ENCODE measurements at regions not wholly inside any gene's neighbourhood (a gene's known extent, or its start where the extent isn't known, plus 50 kb on each side); places are given as distances from the start of the nearest gene placed in this dataset.

DNA sequence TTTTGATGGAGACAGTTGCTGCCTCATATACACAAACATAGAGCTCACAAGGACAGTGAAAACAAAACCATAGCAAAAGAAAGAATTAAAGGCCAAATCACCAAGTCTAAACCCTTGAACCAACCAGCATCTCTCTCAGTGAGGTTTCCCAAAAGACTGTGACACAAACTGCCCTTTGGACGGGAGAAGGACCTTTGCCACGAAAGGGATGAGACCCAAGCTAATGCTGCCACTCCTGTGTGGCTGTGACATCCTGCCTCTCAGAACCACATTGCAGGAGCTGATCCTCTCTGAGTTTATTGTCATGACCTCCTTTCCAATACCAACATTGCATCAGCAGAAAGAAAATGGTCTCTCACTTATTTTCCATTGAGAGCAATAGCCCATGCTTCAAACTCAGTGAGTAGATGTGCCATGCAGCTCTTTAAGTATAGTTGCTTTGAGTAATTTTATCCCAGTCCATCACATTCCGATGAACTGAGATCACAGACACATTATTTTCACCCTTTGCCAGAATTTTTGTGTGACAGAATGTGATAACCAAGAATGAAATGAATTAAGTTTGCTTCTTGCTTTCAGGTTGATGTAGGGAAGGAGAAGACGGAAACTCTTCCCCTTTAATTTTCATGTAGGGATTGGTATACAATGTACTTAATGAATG, 133.5 kb upstream of the IRS2 start:
- intact Hi-C loops (cut with DNase I; ENCODE audit: low total_unique reads) = no loop called here
- TF ChIP-seq, protein P1, sequence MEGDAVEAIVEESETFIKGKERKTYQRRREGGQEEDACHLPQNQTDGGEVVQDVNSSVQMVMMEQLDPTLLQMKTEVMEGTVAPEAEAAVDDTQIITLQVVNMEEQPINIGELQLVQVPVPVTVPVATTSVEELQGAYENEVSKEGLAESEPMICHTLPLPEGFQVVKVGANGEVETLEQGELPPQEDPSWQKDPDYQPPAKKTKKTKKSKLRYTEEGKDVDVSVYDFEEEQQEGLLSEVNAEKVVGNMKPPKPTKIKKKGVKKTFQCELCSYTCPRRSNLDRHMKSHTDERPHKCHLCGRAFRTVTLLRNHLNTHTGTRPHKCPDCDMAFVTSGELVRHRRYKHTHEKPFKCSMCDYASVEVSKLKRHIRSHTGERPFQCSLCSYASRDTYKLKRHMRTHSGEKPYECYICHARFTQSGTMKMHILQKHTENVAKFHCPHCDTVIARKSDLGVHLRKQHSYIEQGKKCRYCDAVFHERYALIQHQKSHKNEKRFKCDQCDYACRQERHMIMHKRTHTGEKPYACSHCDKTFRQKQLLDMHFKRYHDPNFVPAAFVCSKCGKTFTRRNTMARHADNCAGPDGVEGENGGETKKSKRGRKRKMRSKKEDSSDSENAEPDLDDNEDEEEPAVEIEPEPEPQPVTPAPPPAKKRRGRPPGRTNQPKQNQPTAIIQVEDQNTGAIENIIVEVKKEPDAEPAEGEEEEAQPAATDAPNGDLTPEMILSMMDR (IDR thresholded peaks at IDR 0.05) = no peak
- Histone ChIP-seq H3K4me3 (no peak overlapping the region), H3K36me3 (no peaks in the 10 kb centered on the region), H3K4me1 (peaks cover 0 to 21% (median 4%) of the 10 kb centered on the region in 4 donors), H3K9me3 (no peaks in the 10 kb centered on the region), H3K27ac (no peak overlapping the region), H3K27me3 (no peaks in the 10 kb centered on the region)
- DNase-seq = no peak

DNA sequence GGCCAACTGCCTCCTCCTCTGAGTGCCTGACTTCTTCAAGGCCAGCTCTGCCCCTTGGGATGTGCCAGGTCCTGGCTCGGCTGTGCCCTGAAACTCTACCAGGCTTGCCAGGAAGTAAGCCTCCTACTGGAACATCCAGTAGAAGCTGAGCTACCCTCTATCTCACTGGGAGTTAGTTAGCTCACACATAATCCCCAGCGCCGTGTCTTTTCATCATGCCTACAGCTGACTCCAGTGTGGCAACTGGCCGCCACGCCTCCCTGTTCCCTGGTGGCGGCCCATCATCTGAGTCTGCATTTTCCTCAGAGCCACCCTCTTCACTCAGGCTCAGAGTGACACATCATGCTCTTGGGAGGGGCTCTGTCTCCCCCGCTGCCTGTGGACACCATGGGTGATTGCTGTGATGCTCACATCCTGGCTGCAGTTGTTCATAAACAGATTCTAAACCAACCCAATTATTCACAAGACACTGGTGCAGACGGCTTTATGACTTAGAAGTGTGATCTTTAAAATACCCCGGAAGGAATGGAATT, 131.9 kb upstream of the IRS2 start:
- peaks cover 0 to 21% (median 4%) of the 10 kb centered on the region in 4 donors for H3K4me1 ChIP-seq
- peak; percentile 25 to 70 for DNase-seq
- no peaks in the 10 kb centered on the region for H3K36me3 ChIP-seq
- H3K27me3 ChIP-seq = no peaks in the 10 kb centered on the region
- no peak overlapping the region for H3K4me3 ChIP-seq
- H3K27ac ChIP-seq = no peak overlapping the region
- no peaks in the 10 kb centered on the region for H3K9me3 ChIP-seq
- intact Hi-C loops (cut with DNase I; ENCODE audit: low total_unique reads) = no loop called here
- TF ChIP-seq, protein P1 (IDR thresholded peaks at IDR 0.05) = no peak

- no peak overlapping the region for H3K4me3 ChIP-seq
- no peaks in the 10 kb centered on the region for H3K9me3 ChIP-seq
- H3K4me1 ChIP-seq = peaks cover 0 to 21% (median 4%) of the 10 kb centered on the region in 4 donors
- no peak for DNase-seq
- no peaks in the 10 kb centered on the region for H3K27me3 ChIP-seq
- no peak overlapping the region for H3K27ac ChIP-seq
- intact Hi-C loops (cut with DNase I; ENCODE audit: low total_unique reads) = no loop called here
- no peaks in the 10 kb centered on the region for H3K36me3 ChIP-seq
- TF ChIP-seq, protein P1 (IDR thresholded peaks at IDR 0.05) = no peak
These were observed 131.0 kb upstream of the IRS2 start for GRCh38 chr13:109917422-109917821.

GRCh38 chr13:109913936-109914510, 127.6 kb upstream of the IRS2 start:
- H3K27me3 ChIP-seq = no peaks in the 10 kb centered on the region
- H3K9me3 ChIP-seq = no peaks in the 10 kb centered on the region
- intact Hi-C loops (cut with DNase I; ENCODE audit: low total_unique reads) = no loop called here
- no peak for DNase-seq
- peaks cover 0 to 17% (median 4%) of the 10 kb centered on the region in 4 donors for H3K4me1 ChIP-seq
- H3K4me3 ChIP-seq = no peak overlapping the region
- no peaks in the 10 kb centered on the region for H3K36me3 ChIP-seq
- H3K27ac ChIP-seq = no peak overlapping the region
- TF ChIP-seq, protein P1 (IDR thresholded peaks at IDR 0.05) = no peak

DNA sequence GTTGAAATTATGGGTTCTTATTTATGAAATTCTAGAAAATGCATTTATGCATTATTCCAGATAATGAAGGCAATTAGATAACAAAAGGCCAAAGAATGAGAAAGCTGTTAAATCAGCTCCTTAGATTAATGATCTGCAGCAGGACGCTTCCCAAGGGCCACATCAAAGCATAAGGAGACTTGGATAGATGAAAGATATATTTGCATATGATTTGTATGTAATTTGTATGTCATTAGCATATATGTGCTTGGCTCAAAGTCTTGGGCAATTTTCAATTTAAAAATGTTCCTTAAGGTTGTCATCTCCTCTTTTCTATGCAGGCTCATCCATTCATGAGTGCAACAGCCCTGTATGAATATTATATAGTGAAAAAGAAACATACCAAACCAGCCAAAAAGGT, 126.8 kb upstream of the IRS2 start:
- H3K9me3 ChIP-seq = no peaks in the 10 kb centered on the region
- intact Hi-C loops (cut with DNase I; ENCODE audit: low total_unique reads) = no loop called here
- peaks cover 0 to 9% (median 2%) of the 10 kb centered on the region in 4 donors for H3K4me1 ChIP-seq
- H3K27me3 ChIP-seq = no peaks in the 10 kb centered on the region
- no peak for DNase-seq
- TF ChIP-seq, protein P1 (IDR thresholded peaks at IDR 0.05) = no peak
- H3K27ac ChIP-seq = no peak overlapping the region
- H3K36me3 ChIP-seq = no peaks in the 10 kb centered on the region
- H3K4me3 ChIP-seq = no peak overlapping the region
